Inflammatory macrophage treated with lipopolysaccharide for 4 hours (primary cell): ENCODE measurements at regions not wholly inside any gene's neighbourhood (a gene's known extent, or its start where the extent isn't known, plus 50 kb on each side); places are given as distances from the start of the nearest gene placed in this dataset.
"Not testable (repeated sequence)": the region's sequence is repeated elsewhere in the genome, so short reads cannot be mapped to it uniquely, and the experiment has no call there.

ENCODE experiments used
- DNase-seq: peaks from one replicate; pipeline ENCODE4 v3.0.0-alpha.2; 2020

DNA sequence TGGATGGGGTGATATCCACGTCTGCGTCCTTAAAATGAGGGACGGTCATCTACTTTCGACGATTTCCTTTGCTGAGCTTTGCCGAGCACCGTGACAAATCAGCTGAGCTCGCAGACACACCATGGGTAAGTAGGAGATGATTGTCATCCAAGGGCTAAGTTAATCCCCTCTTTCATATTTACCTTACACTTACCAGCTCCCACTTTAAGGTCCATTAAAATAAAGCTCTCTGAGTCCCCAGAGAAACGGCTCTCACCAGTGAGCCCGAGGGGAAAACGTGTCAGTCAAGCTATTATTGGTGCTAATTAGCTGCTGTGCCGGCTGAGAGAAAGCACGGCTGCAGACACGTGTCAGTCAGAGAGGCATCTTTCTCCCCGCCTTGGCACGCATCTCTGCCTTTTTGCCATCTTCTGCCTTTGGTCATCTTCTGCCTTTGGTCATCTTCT lies 72.2 kb downstream of the CRLF2 start:
- DNase-seq = no peak

DNA sequence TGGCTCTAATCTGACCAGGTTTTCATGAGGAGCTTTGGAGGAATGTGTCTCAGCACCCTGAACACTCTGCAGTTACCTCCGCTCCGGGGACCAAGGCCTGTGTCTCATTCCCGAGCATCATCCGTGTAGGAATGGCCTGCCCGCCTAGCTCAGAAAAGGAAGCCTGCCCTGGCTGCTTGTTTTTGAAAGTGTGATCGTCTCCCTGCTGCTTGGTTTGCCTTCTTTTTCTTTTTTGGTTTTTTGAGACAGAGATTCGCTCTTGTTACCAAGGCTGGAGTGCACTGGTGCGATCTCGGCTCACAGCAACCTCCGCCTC lies 73.3 kb downstream of the CRLF2 start:
- no peak for DNase-seq

DNA sequence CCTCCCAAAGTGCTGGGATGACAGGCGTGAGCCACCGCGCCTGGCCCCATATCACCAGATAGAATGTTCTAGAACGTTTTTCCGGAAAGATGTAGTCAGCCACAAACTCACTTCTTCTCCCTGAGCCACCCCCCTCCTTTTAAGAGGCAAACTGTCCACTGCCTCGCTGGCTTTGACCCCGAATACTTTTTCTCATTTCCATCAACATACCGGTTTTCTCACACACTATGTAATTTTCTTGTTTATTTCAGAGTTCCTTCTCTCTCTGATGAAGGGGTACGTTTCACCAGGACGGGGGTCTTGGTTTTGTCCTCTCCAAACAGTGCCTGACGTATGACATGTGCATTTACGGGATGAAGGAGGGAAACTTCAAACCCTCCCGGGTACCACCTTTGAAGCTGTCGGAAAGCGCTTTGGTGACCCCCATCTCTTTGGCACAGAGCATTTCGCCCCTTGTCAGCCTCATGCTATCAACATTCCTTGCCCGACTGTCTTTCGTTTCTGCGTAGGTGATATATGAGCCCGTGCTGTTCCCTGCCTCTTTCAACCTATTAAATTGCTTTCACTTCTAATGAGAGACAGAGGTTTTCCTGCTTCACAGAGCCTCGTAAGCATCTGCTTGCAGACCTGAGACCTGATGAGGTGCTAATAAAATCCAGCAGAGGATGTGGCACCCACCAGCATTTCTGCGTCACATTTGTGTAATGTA lies 73.8 kb downstream of the CRLF2 start:
- DNase-seq = no peak

DNA sequence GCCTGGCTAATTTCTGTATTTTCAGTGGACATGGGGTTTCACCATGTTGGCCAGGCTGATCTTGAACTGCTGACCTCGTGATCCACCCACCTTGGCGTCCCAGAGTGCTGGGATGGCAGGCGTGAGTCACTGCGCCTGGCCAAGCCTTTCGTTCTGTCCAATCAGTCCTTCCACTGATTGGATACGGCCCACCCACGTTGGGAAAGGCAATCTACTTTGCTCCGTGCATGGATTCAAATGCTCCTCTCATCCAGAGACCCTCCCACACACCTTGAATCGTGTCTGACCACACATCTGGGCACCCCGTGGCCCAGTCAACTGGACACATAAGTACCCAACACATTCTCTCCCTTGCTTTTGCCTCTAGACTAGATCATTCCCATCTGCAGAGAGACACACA lies 74.9 kb downstream of the CRLF2 start:
- no peak for DNase-seq

DNA sequence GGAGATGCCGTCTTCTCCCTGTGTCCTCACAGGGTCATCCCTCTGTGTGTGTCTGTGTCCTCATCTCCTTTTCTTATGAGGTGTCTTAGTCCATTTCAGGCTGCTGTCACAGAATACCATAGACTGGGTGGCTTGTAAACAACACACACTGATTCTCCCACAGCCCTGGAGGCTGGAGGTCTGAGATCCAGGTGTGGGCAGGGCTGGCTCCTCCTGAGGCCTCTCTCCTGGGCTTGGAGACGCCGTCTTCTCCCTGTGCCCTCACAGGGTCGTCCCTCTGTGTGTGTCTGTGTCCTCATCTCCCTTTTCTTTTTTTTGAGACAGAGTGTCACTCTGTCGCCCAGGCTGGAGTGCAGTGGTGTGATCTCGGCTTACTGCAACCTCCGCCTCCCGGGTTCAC lies 75.9 kb downstream of the CRLF2 start:
- DNase-seq = not testable (repeated sequence)

DNA sequence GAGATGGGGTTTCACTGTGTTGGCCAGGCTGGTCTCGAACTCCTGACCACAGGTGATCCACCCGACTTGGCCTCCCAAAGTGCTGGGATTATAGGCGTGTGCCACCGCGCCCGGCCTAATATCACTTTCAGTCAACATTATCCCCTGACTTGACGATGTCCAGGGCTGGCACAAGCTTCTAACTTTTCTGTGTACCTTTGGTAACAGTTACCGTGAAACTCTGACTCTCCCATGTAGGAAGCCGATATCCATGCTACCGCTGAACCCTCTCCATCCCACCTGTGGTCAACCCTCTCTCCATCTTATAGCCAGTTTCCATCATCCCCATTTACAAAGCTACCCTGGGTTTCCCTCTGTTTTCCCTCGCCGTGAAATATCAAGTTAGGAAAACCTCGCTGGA lies 77.5 kb downstream of the CRLF2 start:
- DNase-seq = no peak

DNA sequence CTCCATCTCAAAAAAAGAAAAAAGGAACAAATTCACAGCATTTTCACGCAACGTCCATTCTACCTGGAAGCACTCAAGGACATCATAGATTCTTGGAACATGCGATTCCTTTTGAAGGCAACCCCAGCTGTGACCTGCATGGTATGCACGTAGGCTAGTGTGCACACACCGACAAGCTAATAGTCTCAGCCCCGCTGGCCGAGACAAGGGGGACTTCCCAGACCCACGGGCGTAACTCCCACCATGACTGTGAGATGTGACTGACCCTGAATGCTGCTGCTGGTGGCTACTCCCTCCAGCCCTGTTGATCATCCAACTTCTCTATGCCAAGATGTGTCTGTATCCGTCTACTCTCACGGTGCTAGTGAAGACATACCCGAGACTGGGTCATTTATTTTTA lies 78.3 kb downstream of the CRLF2 start:
- DNase-seq = no peak

DNA sequence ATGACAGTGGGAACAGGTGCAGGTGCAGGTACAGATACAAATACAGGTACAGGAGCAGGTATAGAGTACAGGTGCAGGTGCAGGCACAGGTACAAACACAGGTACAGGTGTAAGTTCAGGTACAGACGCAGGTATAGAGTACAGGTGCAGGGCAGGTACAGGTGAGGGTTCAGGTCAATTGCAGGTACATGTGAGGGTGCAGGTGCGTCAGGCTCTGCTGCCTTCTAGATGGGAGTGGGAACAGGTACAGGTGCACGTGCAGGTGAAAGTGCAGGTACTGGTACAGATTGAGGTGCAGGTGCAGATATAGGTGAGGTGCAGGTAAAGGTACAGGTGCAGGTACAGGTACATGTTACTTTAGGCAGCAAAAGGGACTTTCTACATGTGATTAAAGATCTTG lies 85.7 kb downstream of the CRLF2 start:
- no peak for DNase-seq

DNA sequence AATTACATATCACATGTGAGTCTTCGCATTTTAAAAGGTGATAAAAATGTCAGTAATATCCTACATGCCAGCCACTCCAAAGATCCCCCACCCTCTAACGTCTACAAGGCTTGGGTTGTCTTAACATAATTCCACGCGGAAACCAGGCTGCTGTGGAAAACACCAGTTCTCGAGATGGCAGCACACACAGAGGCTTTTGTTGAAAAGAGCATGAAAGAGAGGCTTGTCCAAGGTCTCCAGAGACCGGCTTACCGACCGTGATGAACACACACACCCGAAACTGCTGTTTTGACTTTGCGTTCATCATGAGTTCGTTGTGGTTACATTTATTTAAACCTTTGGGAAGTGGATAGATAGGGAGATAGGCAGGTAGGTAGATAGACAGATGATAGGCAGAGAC lies 87.9 kb downstream of the CRLF2 start:
- DNase-seq = no peak

DNA sequence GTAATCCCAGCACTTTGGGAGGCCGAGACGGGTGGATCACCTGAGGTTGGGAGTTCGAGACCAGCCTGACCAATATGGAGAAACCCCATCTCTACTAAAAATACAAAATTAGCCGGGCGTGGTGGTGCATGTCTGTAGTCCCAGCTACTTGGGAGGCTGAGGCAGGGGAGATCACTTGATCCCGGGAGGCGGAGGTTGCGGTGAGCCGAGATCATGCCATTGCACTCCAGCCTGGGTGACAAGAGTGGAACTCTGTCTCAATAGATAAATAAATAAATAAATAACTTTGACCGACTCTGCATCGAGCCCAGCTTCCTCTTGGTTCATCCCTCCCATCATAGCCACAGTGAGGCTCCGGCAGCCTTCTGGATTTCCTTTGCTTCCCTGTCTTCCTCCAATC lies 89.6 kb downstream of the CRLF2 start:
- not testable (repeated sequence) for DNase-seq

DNA sequence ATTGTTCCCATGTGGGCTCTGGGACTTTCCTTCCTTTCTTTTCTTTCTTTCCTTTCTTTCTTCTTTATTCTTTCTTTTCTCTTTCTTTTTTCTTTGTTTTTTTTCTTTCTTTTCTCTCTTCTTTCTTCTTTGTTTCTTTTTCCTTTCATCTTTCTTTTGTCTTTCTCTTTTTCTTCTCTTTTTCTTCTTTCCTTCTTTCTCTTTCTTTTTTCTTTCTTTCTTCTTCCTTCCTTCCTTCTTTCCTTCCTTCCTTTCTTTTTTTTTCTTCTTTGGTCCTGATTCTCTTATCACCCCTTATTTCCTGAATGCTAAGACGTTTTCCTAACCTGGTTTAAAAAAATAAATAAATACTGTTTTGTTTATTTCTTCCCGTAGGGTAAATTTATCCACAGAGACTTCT lies 93.2 kb downstream of the CRLF2 start:
- no peak for DNase-seq

DNA sequence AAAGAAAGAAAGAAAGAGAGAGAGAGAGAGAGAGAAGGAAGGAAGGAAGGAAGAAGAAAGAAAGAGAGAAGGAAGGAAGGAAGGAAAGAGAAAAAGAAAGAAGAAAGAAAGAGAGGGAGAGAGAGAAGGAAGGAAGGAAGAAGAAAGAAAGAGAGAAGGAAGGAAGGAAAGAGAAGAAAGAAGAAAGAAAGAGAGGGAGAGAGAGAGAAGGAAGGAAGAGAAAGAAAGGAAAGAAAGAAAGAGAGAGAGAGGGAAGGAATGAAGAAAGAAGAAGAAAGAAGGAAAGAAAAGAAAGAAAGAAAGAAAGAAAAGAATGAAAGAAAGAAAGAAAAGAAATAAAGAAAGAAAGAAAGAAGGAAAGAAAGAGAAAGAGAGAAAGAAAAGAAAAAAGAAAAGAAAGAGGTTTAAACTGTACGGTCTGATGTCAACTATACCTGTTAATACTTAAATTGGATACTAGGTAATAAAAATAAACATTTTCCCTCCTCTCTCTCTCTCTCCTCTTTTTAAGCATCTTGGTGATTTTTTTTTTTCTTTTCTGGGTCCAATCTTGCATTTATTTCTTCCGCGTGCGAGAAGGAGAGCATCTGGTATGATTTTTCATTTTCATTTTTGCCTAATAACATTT lies 93.8 kb downstream of the CRLF2 start:
- no peak for DNase-seq

DNA sequence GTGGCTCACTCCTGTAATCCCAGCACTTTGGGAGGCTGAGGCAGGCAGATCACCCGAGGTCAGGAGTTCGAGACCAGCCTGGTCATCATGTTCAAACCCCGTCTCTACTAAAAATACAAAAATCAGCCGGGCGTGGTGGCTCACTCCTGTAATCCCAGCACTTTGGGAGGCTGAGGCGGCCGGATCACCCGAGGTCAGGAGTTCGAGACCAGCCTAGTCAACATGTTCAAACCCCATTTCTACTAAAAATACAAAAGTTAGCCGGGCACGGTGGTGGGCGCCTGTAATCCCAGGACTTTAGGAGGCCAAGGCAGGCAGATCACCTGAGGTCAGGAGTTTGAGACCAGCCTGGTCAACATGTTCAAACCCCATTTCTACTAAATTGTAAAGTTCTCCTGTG lies 97.0 kb downstream of the CRLF2 start:
- DNase-seq = not testable (repeated sequence)

DNA sequence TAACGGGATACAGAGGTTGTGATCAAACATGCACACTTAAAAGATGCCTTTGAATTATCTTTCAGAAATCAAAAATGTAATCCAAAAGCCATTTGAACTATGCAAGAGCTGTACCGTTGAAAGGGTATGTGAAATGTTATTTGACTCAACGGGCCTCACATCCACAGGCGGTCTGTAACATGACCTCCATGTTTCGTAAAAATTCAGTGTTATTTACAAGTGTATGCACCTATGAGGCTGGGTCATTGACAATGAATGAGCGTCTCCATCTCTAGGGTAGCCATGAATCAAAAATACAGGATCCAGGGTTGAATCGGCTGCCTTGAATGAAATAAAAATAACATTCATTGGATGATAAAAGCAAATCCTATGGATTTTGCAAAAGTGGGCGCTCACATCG lies 100.1 kb downstream of the CRLF2 start:
- DNase-seq = no peak

DNA sequence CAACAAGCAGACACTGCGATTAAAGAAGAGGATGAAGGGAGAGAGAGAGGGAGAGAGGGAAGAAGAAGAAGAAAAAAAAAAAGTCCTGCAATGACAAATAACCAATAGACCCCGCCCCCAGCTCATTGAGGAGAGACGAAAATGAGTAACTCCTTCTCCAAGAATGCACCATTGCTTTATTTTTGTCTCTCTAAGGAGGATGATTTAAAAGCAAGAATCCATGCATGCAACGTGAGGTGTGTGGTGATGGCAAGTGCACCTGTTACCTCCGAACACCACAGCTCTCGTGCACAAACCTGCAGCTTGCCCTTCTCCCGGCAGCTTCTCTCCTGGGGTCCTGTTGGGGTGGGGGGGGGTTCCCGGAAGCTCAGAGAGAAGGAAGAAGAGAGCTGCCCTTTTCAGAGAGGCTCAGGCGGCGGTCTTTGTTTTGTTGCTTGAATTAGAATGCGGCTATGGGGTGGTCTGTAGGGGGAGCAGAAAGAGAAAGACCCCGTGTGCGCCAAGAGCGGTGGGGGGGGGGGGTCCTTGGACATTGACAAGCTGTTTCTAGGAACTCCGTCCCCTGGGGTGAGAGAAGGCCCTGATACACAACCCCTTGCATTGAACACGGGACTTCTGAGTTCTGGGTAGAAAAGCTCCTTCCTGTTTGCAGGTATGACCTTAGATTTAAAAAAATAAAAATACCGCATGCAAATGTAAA lies 100.7 kb downstream of the CRLF2 start:
- no peak for DNase-seq

DNA sequence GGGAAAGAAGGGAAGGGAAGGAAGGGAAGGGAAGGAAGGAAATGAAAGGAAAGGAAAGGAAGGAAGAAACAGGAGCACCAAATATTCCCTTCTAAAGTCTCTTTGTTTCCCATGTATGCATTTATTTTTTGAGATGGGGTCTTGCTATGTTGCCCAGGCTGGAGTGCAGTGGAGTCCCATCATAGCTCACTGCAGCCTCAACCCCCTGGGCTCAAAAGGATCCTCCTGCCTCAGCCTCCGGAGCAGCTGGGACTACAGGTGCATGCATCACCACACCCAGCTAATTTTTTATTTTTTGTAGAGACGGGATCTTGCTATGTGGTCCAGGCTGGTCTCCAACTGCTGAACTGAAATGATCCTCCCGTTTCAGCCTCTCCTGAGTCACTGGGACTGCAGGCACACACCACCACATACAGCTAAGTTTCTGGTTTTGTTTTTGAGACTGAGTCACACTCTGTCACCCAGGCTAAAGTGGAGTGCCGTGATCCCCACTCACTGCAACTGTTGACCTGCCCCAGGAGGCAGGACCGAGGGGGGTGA lies 102.8 kb downstream of the CRLF2 start:
- no peak for DNase-seq

DNA sequence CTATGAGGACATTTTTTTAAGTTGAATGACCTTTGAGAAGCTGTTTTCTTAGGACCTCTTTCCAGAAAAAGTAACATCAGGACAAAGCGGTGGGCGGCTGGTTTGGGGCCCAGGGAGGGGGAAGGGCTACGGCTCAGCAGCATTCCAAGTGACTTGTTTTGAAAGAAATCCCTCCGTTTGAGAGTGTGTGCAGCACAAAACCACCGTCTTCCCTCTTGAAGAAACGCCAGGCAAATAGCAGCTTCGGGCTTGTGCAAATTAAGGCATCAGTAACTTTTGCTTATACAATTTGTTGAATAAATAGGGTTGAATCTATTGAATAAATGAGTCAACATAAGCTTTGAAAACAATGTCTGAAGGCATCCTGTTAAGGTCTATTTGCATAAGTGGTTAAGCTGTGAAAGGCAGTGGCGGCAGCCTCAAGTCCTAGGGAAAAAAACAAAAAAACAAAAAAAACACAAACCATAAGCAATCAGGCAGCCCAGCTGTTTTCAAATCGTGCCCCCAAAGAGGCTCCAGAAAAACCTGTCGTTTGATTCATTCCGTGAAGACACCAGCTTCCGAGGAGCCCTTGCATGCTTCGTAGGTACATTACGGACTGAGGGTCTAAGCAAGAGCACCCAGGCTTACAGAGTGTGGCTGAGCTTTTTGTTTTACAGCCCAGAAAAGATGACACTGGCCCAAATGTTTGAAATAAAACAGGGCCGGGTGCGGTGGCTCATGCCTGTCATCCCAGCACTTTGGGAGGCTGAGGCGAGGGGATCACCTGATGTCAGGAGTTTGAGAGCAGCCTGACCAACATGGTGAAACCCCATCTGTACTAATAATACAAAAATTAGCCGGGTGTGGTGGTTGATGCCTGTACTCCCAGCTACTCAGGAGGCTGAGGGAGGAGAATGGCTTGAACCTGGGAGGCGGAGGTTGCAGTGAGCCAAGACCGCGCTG lies 103.7 kb downstream of the CRLF2 start:
- DNase-seq = no peak

DNA sequence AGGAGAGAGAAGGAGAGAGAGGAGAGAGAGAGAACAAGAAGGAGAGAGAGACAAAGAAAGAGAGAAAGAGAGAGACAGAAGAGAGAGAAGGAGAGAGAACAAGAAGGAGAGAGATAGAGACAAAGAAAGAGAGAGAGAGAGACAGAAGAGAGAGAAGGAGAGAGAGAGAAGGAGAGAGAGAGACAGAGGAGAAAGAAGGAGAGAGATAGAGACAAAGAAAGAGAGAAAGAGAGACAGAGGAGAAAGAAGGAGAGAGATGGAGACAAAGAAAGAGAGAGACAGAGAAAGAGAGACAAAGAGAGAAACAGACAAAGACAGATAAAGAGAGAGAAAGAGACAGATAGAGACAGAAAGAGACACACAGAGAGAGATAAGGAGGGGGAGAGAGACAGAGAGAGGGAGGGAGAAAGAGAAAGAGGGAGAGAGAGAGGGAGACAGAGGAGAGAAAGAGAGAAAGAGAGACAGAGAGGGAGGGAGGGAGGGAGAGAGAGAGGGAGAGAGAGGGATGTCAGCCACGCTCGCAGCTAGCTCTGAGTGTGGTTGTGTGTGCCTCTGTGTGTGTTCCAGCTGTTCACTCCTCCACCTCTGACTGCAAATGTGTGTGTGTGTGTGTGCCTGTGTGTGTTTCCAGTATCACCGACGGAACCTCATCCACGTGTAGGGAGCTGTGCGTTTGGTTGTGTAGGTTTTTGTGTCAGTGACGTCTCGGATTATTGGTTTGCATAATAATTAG lies 105.8 kb downstream of the CRLF2 start:
- DNase-seq = no peak

DNA sequence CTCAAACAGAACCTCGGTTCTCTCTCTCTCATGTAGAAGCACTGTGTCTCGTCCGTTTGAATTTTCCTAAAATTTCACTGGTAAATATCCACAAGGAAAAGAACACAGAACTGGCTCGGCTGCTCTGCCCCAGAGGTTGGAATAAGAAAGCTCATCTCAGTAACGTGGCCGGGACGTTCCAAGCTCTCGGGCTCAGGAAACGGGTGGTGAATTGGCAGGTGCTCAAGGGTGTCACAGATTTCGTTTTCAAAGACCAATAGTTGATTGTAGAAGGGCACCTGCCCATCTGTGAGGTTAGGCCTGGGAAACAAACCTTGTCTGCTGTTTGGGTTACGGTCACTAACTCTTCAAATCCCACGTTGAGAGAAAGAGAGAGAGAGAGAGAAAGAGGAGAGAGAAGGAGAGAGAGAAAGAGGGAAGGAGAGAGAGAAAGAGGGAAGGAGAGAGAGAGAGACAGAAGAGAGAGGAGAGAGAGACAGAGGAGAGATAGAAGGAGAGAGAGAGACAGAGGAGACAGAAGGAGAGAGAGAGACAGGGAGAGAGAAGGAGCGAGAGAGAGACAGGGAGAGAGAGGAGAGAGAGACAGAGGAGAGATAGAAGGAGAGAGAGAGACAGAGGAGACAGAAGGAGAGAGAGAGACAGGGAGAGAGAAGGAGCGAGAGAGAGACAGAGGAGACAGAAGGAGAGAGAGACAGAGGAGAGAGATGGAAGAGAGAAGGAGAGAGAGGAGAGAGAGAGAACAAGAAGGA lies 106.6 kb downstream of the CRLF2 start:
- no peak for DNase-seq

DNA sequence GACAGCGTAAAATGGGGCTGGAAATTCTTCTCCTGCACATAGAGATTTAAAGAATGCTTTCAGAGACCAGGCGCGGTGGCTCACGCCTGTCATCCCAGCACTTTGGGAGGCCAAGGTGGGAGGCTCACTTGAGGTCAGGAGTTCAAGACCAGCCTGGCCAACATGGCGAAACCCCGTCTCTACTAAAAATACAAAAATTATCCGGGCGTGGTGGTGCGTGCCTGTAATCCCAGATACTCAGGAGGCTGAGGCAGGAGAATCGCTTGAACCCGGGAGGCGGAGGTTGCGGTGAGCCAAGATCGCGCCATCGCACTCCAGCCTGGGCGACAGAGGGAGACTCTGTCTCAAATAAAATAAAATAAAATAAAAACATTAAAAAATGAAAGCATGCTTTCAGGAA lies 107.4 kb downstream of the CRLF2 start:
- not testable (repeated sequence) for DNase-seq

DNA sequence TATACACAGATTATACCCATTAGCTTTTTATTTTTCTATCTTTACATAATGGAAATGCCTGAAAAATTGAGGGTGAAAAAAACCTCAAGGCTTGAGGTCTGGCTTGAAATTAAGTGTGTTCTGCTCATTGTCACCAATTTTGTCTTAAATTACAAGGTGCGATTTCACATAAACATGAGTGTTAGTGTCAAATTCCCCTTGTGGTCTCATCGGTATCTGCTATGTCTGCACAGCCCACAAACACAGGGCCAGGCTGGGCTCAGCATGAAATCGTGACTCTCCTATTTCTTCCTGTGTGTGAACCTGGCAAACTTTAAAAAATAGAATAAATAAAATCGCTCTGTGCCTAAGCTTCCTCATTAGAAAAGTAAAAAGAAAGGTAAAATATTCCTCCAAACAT lies 109.1 kb downstream of the CRLF2 start:
- DNase-seq = no peak

DNA sequence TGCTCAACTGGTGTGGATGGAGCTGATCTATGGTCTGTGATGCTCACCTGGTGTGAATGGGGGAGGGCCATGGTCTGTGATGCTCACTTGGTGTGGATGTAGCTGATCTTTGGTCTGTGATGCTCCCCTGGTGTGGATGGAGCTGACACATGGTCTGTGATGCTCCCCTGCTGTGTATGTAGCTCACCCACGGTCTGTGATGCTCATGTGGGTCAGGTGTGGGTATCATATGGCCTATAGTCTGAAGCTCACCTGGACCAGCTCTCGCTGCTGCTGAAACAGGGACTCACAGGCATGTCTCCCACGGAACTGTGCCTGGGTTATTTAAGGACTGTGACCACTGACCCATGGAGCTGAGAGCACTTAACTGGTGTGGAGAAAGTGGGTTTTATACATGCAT lies 109.7 kb downstream of the CRLF2 start:
- no peak for DNase-seq
